ENCODE measurements at regions not wholly inside any gene's neighbourhood (a gene's known extent, or its start where the extent isn't known, plus 50 kb on each side); places are given as distances from the start of the nearest gene placed in this dataset.

DNA sequence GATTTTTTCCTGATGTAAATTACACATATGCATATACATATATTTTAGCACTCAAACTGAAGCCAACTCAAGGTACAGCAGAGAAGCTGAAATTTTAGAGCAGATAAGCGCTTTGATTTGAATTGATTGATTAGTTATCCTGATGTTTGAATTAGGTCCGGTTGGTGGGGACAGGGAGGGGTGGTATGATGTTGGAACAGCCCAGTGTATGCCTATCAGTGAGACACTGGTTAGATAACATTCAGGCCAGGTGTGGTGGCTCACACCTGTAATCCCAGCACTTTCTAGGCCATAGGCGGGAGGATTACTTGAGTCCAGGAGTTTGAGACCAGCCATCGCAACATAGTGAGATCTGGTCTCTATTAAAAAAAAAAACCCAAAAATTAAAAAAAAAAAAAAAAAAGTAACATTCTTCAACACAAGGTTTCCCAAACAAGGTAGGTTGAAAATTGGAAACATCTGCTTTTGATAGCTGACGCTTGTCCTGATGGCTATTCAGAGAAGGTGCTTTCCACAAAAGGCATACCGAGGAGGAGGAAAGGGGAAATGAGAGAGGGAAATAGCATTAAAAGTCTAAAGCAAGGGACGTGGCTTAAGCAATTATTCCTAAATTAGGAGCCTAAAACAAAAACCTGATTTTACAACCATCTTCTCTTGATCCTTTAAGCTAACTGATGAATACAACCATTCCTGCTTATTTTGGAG, 288.4 kb upstream of the JARID2 start:
- TF ChIP-seq, protein P1, sequence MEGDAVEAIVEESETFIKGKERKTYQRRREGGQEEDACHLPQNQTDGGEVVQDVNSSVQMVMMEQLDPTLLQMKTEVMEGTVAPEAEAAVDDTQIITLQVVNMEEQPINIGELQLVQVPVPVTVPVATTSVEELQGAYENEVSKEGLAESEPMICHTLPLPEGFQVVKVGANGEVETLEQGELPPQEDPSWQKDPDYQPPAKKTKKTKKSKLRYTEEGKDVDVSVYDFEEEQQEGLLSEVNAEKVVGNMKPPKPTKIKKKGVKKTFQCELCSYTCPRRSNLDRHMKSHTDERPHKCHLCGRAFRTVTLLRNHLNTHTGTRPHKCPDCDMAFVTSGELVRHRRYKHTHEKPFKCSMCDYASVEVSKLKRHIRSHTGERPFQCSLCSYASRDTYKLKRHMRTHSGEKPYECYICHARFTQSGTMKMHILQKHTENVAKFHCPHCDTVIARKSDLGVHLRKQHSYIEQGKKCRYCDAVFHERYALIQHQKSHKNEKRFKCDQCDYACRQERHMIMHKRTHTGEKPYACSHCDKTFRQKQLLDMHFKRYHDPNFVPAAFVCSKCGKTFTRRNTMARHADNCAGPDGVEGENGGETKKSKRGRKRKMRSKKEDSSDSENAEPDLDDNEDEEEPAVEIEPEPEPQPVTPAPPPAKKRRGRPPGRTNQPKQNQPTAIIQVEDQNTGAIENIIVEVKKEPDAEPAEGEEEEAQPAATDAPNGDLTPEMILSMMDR (IDR thresholded peaks at IDR 0.05; ENCODE audit: control insufficient read depth, insufficient read depth, low read depth, low read length, missing control alignments): no peak
- no peak for DNase-seq (ENCODE audit: low read depth)
- H3K4me3 ChIP-seq (ENCODE audit: control insufficient read depth, low read depth, low read length): no peak overlapping the region

DNA sequence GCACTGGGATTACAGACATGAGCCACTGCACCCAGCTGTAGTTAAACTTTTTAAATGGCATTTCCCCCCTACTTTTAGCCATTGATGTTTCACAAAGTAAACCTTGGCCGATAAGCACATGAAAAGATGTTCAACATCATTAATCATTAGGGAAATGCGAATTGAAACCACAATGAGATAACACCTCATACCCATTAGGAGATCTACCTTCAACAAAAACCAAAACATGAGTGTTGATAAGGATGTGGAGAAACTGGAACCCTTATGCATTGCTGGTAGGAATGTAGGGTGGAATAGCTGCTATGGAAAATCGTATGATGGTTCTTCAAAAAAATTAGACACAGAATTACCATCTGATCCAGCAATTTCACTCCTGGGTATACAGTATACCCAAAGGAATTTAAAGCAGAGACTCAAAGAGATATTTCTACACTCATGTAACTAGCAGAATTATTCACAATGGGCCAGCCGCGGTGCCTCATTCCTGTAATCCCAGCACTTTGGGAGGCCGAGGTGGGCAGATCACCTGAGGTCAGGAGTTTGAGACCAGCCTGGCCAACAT, 286.5 kb upstream of the JARID2 start:
- TF ChIP-seq, protein P1 (IDR thresholded peaks at IDR 0.05; ENCODE audit: control insufficient read depth, insufficient read depth, low read depth, low read length, missing control alignments): no peak
- DNase-seq (ENCODE audit: low read depth): no peak
- no peak overlapping the region for H3K4me3 ChIP-seq (ENCODE audit: control insufficient read depth, low read depth, low read length)

- TF ChIP-seq, protein P1 (IDR thresholded peaks at IDR 0.05; ENCODE audit: control insufficient read depth, insufficient read depth, low read depth, low read length, missing control alignments): no peak
- no peak overlapping the region for H3K4me3 ChIP-seq (ENCODE audit: control insufficient read depth, low read depth, low read length)
- DNase-seq (ENCODE audit: low read depth): no peak
Measured at GRCh38 chr6:14964556-14965270, 281.2 kb upstream of the JARID2 start.

- DNase-seq (ENCODE audit: low read depth): no peak
- TF ChIP-seq, protein P1 (IDR thresholded peaks at IDR 0.05; ENCODE audit: control insufficient read depth, insufficient read depth, low read depth, low read length, missing control alignments): no peak
Measured at GRCh38 chr6:14965424-14966075, 280.3 kb upstream of the JARID2 start.

DNA sequence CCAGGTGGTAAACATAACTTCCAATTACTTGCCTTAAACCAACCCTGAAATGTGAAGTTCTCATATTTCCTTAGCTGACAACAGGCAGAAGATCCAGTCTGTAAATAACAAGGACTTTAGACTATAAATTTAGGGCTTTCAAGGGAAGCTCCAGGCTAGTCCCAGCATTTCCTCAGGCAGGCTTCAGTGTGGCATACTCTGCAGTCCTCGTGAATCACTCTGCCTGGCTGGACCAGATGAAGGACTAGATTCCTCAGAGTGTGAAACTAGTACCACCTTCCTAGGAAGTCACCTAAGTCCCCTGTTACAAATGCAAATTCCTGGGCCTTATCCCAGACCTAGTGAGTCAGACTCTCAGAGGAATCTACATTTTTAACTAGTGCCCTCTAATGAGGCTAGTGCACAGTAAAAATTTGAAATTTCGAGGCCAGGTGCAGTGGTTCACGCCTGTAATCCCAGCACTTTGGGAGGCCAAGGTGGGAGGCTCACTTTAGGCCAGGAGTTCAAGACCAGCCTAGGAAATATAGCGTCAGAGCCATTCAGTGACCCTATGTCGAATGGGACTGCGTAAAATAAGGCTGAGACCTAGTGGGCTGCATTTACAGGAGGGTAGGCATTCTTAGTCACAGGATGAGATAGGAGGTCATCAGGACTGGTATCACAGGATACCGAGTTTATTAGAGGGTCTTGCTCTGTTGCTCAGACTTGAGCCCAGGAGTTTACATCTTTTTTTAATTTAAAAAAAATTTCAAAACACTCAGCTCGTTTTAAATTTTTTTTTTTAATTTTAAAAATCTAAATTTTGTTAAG, 279.6 kb upstream of the JARID2 start:
- no peak for DNase-seq (ENCODE audit: low read depth)
- TF ChIP-seq, protein P1 (IDR thresholded peaks at IDR 0.05; ENCODE audit: control insufficient read depth, insufficient read depth, low read depth, low read length, missing control alignments): no peak
- no peak overlapping the region for H3K4me3 ChIP-seq (ENCODE audit: control insufficient read depth, low read depth, low read length)

More at GRCh38 chr6:14965424-14966075, 280.3 kb upstream of the JARID2 start:
- no peak overlapping the region for H3K4me3 ChIP-seq (ENCODE audit: control insufficient read depth, low read depth, low read length)
